Stimulated activated CD4-positive, alpha-beta T cell treated with anti-CD3 and anti-CD28 coated beads, Interleukin-1b, Interleukin-23, amount 100 ng/mL, for 24 hours (primary cell): ENCODE measurements at regions not wholly inside any gene's neighbourhood (a gene's known extent, or its start where the extent isn't known, plus 50 kb on each side); places are given as distances from the start of the nearest gene placed in this dataset.
"Not testable (repeated sequence)": the region's sequence is repeated elsewhere in the genome, so short reads cannot be mapped to it uniquely, and the experiment has no call there.

ENCODE experiments used
- DNase-seq, 4 experiments: peaks; one replicate each; pipeline ENCODE4 v3.0.0-alpha.2; 2020; ENCODE audit warnings: low read depth in 4 of 4, low spot score in 1 of 4

DNA sequence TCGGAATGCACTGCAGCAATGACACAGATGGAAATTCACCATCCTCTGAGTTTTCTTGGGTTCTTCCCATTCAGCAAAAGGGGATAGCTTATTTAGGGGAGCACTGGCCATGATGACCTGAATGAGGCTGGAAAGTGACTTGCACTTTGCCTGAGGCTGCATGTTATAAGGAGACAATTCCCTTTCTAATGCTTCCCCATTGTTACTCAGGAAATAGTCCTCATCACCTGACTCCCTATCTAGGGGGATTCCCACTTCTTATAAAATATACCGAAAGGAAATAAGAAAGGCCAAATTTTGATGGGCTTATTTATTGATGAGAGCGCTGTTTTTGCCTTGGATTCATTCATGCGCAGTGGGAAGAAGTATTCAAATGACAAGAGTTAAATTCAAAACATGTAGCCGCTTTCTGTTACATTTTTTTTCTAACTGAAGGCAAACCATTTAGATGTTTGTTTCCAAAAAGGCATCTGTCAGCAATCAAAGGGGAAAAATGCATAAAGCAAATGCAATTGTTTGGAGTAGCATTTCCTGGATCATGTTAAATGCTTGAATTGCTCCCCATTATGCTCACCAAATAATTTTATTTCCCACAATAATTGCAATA, 220.3 kb upstream of the NFIA start:
- no peak for DNase-seq

- no peak for DNase-seq
Observed at GRCh38 chr1:60859111-60859510, 223.2 kb upstream of the NFIA start.

- DNase-seq, result no peak
Observed at GRCh38 chr1:60857851-60858250, 224.5 kb upstream of the NFIA start.

DNA sequence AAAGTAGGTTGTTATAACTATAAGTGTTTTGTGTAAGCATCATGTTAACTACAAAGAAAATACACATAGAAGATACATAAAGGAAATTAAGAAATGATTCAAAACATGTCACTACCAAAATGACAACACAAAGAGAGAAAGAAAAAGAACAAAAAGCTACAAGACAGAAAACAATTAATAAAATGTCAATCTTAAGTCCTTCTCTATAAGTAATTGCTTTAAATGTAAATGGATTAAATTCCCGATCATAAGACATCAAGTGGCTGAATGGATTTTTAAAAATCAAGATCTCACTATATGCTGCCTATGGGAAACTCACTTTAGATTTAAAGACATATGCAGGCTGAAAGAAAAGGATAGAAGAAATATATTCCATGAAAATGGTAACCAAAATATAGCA, 232.3 kb upstream of the NFIA start:
- no peak for DNase-seq

GRCh38 chr1:60849401-60849800, 233.0 kb upstream of the NFIA start:
- DNase-seq, result no peak

GRCh38 chr1:60848583-60849188, 233.7 kb upstream of the NFIA start:
- DNase-seq, result no peak

DNA sequence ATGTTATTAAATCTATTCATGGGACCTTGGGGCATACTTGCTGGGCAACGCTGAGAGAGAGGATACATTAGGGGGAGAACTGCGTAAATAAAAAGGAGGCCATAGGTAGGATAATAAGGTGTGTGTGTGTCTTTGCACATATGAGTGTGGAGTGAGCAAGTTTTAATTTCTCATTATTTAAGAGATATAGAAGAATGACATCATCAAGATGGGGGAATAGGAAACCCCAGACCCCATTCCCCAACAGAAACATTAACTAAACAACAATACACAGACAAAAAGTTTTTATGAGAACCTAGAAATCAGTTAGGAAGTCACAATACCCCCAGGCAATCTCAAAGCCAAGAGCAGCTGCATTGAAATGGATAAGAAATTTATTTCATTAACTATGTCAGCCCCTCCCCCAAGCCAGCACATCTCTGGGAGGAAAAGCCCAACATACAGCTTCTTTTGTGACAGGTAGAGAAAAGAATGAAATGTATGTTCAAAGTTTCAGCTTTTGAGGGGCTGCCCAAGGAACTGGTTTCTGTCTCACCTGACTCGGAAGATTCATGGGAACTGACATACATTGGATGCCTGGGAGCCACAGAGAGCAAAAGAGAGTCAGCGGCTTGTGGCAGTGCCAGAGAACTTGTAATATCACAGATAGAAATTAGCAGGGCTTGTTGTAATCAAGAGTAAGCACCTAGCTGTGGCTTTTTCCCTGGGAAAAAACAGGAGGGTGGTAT, 234.3 kb upstream of the NFIA start:
- DNase-seq, result no peak

GRCh38 chr1:60847391-60847790, 235.0 kb upstream of the NFIA start:
- DNase-seq, result no peak

DNA sequence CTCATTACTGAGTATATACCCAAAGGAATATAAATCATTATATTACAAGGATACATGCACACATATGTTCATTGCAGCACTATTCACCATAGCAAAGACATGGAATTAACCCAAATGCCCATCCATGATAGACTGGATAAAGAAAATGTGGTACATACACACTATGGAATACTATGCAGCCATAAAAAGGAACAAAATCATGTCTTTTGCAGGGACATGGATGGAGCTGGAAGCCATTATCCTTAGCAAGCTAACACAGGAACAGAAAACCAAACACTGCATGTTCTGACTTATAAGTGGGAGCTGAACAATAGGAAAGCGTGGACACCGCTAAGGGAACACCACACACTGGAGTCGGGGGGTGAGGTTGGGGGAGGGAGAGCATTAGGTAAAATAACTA, 236.7 kb upstream of the NFIA start:
- DNase-seq, result not testable (repeated sequence)

DNA sequence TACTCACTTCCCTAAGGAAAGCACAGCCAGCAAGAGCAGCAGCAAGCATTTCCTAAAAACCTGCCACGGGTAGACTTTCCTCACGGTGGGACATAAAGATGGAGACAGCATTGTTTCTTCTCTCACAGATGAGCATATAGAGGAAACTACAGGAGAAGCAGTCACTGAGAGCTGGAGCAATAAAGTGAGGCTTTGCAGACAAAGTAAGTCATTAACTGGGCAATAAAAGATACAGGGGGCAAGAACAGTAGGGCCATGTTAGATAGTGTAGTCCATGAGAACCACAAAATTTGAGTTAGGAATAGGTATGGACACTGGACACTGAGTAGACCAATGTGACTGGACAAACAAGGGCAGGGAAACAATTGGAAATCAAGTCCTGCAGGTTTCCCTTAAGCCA, 240.1 kb upstream of the NFIA start:
- DNase-seq, result no peak

DNA sequence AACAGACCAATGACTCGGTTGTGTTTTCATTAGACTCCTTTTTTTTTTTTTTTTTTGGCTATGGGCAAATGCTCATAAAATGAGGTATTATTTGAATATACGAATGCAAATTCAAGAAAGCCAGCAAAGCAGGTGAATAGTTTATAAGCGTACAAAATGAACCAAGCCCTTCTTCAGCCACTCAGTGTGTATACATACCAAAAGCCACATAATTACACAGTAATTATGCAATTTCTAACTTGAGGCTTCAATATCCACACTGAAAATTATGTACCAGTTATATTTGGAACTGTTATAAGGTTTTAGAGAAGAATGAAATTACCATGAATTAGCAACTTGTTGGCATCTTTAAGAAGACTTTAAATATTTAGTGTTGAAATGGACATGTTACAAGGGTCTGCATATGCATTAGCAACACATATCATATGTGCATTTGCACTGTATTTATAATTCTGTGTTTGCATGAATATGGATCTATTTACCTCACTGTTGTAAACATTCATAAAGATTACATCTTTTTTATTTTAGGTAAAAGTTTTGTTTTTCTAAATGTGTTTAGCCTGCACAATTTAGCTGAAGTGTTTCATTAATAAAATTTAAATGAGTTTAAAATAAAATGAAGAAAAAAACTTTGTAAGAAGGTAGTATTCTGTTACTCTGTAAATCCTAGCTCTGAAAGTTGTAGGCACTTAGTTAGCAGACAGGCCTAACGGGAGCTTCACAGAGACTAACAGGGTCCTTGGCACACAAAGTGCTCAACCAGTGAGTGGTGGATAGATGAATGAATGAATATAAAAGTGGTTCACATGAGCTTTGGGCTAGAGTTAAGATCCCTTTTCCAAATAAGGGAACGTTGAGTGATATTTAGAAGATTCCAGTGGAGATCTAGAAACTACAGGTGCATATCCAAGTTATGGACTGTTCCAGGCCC, 241.0 kb upstream of the NFIA start:
- no peak for DNase-seq

- DNase-seq, result not testable (repeated sequence)
Observed at GRCh38 chr1:60840476-60840875, 241.9 kb upstream of the NFIA start.

DNA sequence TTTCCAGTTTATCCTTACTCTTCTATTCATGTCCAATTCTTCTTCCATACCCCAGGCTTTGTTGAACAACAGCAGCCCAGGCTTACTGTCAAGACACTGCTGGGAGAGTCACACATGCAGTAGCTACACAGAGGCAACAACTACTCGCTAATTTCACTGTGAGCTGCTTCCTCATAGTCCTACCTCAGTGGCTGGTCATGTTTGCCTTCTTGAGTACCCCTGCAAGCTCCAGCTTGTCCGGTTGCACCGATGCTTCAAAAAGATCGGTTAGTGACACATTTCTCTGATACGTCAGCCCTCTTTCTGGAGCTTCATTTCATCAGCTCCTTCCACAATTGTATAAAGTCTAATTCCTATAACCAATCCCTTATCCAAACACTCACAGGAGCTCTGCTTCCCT, 246.7 kb upstream of the NFIA start:
- DNase-seq, result no peak

- no peak for DNase-seq
Observed at GRCh38 chr1:60833173-60833572, 249.2 kb upstream of the NFIA start.

DNA sequence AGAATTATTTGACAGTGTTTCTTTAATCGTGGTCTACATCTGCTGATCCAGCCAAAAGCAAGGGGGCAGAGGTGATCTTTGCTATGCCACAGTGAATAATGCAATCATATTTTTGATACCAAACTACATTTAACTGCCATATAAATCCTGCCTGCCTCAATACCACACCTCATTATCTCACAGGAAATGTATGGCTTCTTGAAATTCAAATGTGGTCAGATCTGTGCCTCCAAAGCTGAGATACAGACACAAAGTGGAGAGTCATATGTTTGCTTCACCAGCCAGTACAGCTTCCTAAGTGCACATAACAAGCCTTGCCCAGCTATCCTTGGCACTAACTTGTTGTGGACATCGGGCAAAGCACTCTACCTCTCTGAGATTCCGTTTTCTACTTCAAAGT, 250.0 kb upstream of the NFIA start:
- no peak for DNase-seq

GRCh38 chr1:60831780-60832179, 250.6 kb upstream of the NFIA start:
- DNase-seq, result no peak

DNA sequence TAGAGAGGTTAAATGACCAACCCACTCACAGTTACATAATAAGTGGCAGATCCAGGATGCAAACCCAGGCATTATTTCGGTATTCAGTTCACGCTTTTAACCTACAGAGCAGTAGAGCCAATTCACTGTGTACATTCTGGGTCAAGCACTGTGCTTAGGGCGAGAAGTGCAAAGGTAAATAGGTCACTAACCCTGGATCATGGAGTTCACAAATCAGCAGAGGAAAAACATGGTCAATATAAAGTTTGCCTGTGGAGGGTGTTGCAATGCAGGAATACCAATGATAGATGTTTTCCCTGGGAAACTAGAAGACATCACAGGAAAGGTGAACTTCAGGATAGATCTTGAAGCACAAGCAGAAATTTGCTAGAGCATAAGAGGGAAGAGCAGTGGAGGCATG, 253.4 kb upstream of the NFIA start:
- no peak for DNase-seq

- no peak for DNase-seq
Observed at GRCh38 chr1:60826320-60827094, 255.9 kb upstream of the NFIA start.

GRCh38 chr1:60825593-60825992, 256.8 kb upstream of the NFIA start:
- DNase-seq, result no peak

DNA sequence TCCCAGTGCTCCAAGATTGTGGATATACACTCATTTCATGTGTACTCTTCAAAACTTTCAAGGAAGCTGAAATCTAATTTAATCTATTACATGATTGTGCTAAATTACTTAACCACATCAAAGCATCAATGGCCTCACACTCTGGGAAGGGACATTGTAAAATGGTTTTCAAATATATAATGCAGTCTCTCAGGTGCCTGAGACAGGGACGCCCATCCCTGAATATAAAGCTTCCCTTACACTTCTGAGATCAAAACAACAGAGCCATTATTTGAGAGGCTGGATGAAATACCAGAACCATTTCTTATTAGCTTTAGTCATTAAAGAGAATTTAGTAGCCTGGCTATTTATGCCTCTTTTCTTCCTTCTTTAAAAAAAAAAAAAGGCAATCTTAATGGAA, 259.2 kb upstream of the NFIA start:
- DNase-seq, result no peak

- no peak for DNase-seq
Observed at GRCh38 chr1:60822252-60822651, 260.1 kb upstream of the NFIA start.
